Astrocyte (in vitro differentiated cells and primary cell): ENCODE measurements at regions not wholly inside any gene's neighbourhood (a gene's known extent, or its start where the extent isn't known, plus 50 kb on each side); places are given as distances from the start of the nearest gene placed in this dataset.

Experiments
- DNase-seq: peaks from one replicate; pipeline ENCODE4 v3.0.0-alpha.2; 2010; ENCODE audit warnings: low read depth
- FAIRE-seq: peaks from 2 replicates; lab custom pipeline; 2011; peaks lifted over from hg19 to GRCh38; lab: Jason Lieb, UNC
- H2AFZ ChIP-seq: 2 replicates; pipeline ENCODE4 v1.6.0; 2012; ENCODE audit warnings: low read depth, low read length, inconsistent platforms
- H3K27ac ChIP-seq: 2 replicates; pipeline ENCODE4 v1.5.1; 2011; ENCODE audit warnings: low read depth, low read length, inconsistent platforms
- H3K27me3 ChIP-seq: 2 replicates; pipeline ENCODE4 v1.6.0; 2011; ENCODE audit warnings: low read length, inconsistent platforms; ENCODE audit not compliant: insufficient read depth
- H3K36me3 ChIP-seq: 2 replicates; pipeline ENCODE4 v1.5.1; 2011; ENCODE audit warnings: low read length, inconsistent platforms; ENCODE audit not compliant: insufficient read depth
- H3K4me1 ChIP-seq: 2 replicates; pipeline ENCODE4 v1.5.1; 2011; ENCODE audit warnings: low read length, inconsistent platforms; ENCODE audit not compliant: insufficient read depth
- H3K4me2 ChIP-seq: 2 replicates; pipeline ENCODE4 v1.6.0; 2012; ENCODE audit warnings: low read length, inconsistent platforms
- H3K4me3 ChIP-seq: 2 replicates; pipeline ENCODE4 v1.5.1; 2011; ENCODE audit warnings: low read depth, mild to moderate bottlenecking, low read length, inconsistent platforms; ENCODE audit not compliant: insufficient read depth
- H3K79me2 ChIP-seq: 2 replicates; pipeline ENCODE4 v1.6.0; 2012; ENCODE audit warnings: mild to moderate bottlenecking, low read length, inconsistent platforms; ENCODE audit not compliant: insufficient read depth
- H3K9ac ChIP-seq: 2 replicates; pipeline ENCODE4 v1.6.0; 2012; ENCODE audit warnings: mild to moderate bottlenecking, low read length, inconsistent platforms
- H3K9me3 ChIP-seq: 2 replicates; pipeline ENCODE4 v1.5.1; 2012; ENCODE audit warnings: low read depth, mild to moderate bottlenecking, low read length, inconsistent platforms; ENCODE audit not compliant: insufficient read depth
- H4K20me1 ChIP-seq: 2 replicates; pipeline ENCODE4 v1.6.0; 2012; ENCODE audit warnings: low read length, inconsistent platforms; ENCODE audit not compliant: insufficient read depth
- H3K27ac Mint-ChIP-seq: one replicate; pipeline ENCODE4 v1.8.0; 2021; ENCODE audit warnings: mild to moderate bottlenecking, mixed read lengths; ENCODE audit not compliant: unreplicated experiment
- H3K27me3 Mint-ChIP-seq: one replicate; pipeline ENCODE4 v1.8.0; 2021; ENCODE audit warnings: low read depth, mixed read lengths; ENCODE audit not compliant: unreplicated experiment
- H3K36me3 Mint-ChIP-seq: one replicate; pipeline ENCODE4 v1.8.0; 2021; ENCODE audit warnings: low read depth, mixed read lengths; ENCODE audit not compliant: unreplicated experiment
- H3K4me1 Mint-ChIP-seq: one replicate; pipeline ENCODE4 v1.8.0; 2021; ENCODE audit warnings: low read depth, mixed read lengths; ENCODE audit not compliant: unreplicated experiment
- H3K4me3 Mint-ChIP-seq: one replicate; pipeline ENCODE4 v1.8.0; 2021; ENCODE audit warnings: mild to moderate bottlenecking, moderate library complexity, mixed read lengths; ENCODE audit not compliant: unreplicated experiment
- H3K9me3 Mint-ChIP-seq: one replicate; pipeline ENCODE4 v1.8.0; 2021; ENCODE audit warnings: mild to moderate bottlenecking, mixed read lengths; ENCODE audit not compliant: unreplicated experiment
- EZH2 ChIP-seq: IDR thresholded peaks from 2 replicates; pipeline ENCODE4 v1.6.1; 2012; ENCODE audit warnings: mild to moderate bottlenecking, low read length, inconsistent platforms; ENCODE audit not compliant: insufficient read depth
- TF ChIP-seq, protein P1 (sequence below): IDR thresholded peaks from 2 replicates; pipeline ENCODE4 v1.5.1; 2011; ENCODE audit warnings: low read depth, mild to moderate bottlenecking, inconsistent platforms, low read length, moderate library complexity; ENCODE audit not compliant: insufficient read depth

DNA sequence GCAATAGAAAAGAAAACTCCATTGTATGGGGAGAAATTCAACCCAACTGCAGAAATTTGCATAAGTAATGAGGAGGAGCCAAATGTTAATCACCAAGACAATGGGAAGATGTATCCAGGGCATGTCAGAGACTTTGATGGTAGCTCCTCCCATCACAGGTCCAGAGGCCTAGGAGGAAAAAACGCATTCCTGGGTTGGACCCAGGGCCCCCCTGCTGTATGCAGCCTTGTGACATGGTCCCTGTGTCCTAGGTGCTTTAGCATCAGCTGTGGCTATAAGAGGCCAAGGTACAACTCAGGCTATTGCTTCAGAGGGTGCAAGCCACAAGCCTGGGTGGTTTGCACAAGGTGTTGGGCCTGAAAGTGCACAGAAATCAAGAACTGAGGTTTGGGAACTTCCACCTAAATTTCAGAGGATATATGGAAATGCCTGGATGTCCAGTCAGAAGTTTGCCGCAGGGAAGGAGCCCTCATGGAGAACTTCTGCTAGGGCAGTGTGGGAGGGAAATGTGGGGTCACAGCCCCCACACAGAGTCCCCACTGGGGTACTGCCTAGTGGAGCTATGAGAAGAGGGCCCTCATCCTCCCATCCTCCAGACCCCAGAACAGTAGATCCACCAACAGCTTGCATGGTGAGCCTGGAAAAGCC is 162.3 kb downstream of the TGFB2 start:
- DNase-seq (no peak), FAIRE-seq (no peak)
- Histone ChIP-seq H3K27ac (no peak overlapping the region), H4K20me1 (no peaks in the 10 kb centered on the region), H3K9me3 (peaks cover 13% of the 10 kb centered on the region), H3K27me3 (no peaks in the 10 kb centered on the region), H3K4me2 (no peak overlapping the region), H3K4me3 (no peak overlapping the region), H3K79me2 (no peaks in the 10 kb centered on the region), H3K4me1 (no peaks in the 10 kb centered on the region), H2AFZ (no peak overlapping the region), H3K9ac (no peak overlapping the region), H3K36me3 (no peaks in the 10 kb centered on the region)
- H3K27me3 Mint-ChIP-seq, result no peaks in the 10 kb centered on the region
- no peak for TF ChIP-seq EZH2
- no peak overlapping the region for H3K27ac Mint-ChIP-seq
- peaks cover 25% of the 10 kb centered on the region for H3K9me3 Mint-ChIP-seq
- no peak overlapping the region for H3K4me3 Mint-ChIP-seq
- peaks cover 9% of the 10 kb centered on the region for H3K36me3 Mint-ChIP-seq
- H3K4me1 Mint-ChIP-seq, result no peaks in the 10 kb centered on the region

DNA sequence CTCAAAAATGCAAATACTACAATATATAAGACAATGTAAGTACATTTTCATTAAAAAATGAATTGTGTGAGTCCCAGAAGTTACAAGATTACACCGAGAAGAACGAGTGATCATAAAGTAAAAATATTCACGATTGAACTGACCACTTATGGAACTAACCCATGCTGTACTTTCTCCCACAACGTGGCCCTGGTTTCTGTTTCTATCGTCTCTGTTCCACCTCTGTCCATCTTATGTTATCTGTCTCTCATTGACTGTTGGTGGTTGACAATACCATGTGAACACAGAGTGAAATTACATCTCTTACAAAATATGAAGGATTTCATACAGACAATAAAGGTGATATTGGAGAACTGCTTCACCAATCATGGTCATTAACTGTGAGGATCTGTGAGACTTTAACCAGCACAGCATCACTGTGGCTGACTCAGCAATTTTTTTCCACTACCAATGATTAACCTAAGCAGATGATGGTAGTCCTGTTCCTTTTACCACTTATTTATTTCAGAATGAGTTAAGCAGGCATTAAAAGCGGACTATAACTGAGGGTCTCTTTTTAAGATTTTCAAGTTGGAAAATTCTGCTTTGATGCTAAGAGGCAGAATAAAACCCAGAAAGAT is 165.1 kb downstream of the TGFB2 start:
- H3K36me3 ChIP-seq, result no peaks in the 10 kb centered on the region
- Mint-ChIP-seq H3K9me3 (peaks cover 28% of the 10 kb centered on the region), H3K36me3 (peaks cover 9% of the 10 kb centered on the region), H3K27ac (no peak overlapping the region), H3K27me3 (no peaks in the 10 kb centered on the region), H3K4me1 (no peaks in the 10 kb centered on the region), H3K4me3 (no peak overlapping the region)
- H3K9me3 ChIP-seq, result peaks cover 13% of the 10 kb centered on the region
- H3K27ac ChIP-seq, result no peak overlapping the region
- H3K4me1 ChIP-seq, result no peaks in the 10 kb centered on the region
- FAIRE-seq (no peak), DNase-seq (no peak)
- H3K79me2 ChIP-seq, result no peaks in the 10 kb centered on the region
- H2AFZ ChIP-seq, result no peak overlapping the region
- H4K20me1 ChIP-seq, result no peaks in the 10 kb centered on the region
- no peak for TF ChIP-seq EZH2
- TF ChIP-seq, protein P1, sequence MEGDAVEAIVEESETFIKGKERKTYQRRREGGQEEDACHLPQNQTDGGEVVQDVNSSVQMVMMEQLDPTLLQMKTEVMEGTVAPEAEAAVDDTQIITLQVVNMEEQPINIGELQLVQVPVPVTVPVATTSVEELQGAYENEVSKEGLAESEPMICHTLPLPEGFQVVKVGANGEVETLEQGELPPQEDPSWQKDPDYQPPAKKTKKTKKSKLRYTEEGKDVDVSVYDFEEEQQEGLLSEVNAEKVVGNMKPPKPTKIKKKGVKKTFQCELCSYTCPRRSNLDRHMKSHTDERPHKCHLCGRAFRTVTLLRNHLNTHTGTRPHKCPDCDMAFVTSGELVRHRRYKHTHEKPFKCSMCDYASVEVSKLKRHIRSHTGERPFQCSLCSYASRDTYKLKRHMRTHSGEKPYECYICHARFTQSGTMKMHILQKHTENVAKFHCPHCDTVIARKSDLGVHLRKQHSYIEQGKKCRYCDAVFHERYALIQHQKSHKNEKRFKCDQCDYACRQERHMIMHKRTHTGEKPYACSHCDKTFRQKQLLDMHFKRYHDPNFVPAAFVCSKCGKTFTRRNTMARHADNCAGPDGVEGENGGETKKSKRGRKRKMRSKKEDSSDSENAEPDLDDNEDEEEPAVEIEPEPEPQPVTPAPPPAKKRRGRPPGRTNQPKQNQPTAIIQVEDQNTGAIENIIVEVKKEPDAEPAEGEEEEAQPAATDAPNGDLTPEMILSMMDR, result no peak
- no peaks in the 10 kb centered on the region for H3K27me3 ChIP-seq
- no peak overlapping the region for H3K9ac ChIP-seq
- H3K4me2 ChIP-seq, result no peak overlapping the region
- no peak overlapping the region for H3K4me3 ChIP-seq

DNA sequence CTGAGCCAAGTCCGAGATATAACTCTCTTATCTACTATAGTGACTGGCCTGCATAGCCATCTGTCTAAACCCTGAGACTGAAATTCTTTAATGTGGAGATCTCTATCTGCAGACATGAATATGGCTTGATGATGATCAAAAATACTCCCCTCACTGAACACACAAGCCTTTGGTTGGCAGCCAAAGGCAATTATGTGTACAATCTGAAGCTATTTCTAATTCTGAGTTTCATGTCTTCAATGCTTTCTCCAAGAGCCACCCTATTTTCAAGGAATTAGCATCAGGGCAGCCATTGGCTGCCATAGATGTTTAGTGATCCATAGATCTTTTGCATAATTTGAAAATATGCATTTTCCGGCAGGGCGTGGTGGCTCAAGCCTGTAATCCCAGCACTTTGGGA is 168.2 kb downstream of the TGFB2 start:
- Histone ChIP-seq H3K27ac (no peak overlapping the region), H3K9ac (no peak overlapping the region), H3K4me3 (no peak overlapping the region), H3K4me1 (no peaks in the 10 kb centered on the region), H3K4me2 (no peak overlapping the region), H4K20me1 (no peaks in the 10 kb centered on the region), H2AFZ (no peak overlapping the region), H3K36me3 (no peaks in the 10 kb centered on the region), H3K27me3 (no peaks in the 10 kb centered on the region), H3K79me2 (no peaks in the 10 kb centered on the region), H3K9me3 (peaks cover 6% of the 10 kb centered on the region)
- TF ChIP-seq, protein P1, result no peak
- TF ChIP-seq EZH2, result no peak
- H3K36me3 Mint-ChIP-seq, result no peaks in the 10 kb centered on the region
- no peak for FAIRE-seq
- no peak for DNase-seq
- H3K4me3 Mint-ChIP-seq, result no peak overlapping the region
- no peaks in the 10 kb centered on the region for H3K27me3 Mint-ChIP-seq
- H3K27ac Mint-ChIP-seq, result no peak overlapping the region
- H3K4me1 Mint-ChIP-seq, result peaks cover 3% of the 10 kb centered on the region
- peaks cover 12% of the 10 kb centered on the region for H3K9me3 Mint-ChIP-seq
